ENCODE measurements at regions not wholly inside any gene's neighbourhood (a gene's known extent, or its start where the extent isn't known, plus 50 kb on each side); places are given as distances from the start of the nearest gene placed in this dataset.
A peak's percentile ranks its signal among the peaks of the same experiment; 100 is the strongest.
"Not testable (repeated sequence)": the region's sequence is repeated elsewhere in the genome, so short reads cannot be mapped to it uniquely, and the experiment has no call there.

- DNase-seq; H3K27me3 Mint-ChIP-seq (ENCODE audit: unreplicated experiment); H3K9me3 Mint-ChIP-seq (ENCODE audit: low read depth, unreplicated experiment); CTCF ChIA-PET; H3K4me3 Mint-ChIP-seq (ENCODE audit: low read depth, unreplicated experiment); BruUV-seq (replicated peaks); intact Hi-C loops (cut with micrococcal nuclease; ENCODE audit: unreplicated experiment); H3K27ac Mint-ChIP-seq (ENCODE audit: unreplicated experiment): not testable (repeated sequence)
- Mint-ChIP-seq H3K4me1 (ENCODE audit: low read depth, unreplicated experiment) (peaks cover 47% of the 10 kb centered on the region), H3K36me3 (ENCODE audit: insufficient read depth, unreplicated experiment) (peaks cover 43% of the 10 kb centered on the region)
These were observed 142.0 kb upstream of the ZNF469 start for GRCh38 chr16:88240776-88241175.

GRCh38 chr16:88241404-88242311 is 141.1 kb upstream of the ZNF469 start:
- peaks cover 34% of the 10 kb centered on the region for H3K36me3 Mint-ChIP-seq (ENCODE audit: insufficient read depth, unreplicated experiment)
- DNase-seq; H3K9me3 Mint-ChIP-seq (ENCODE audit: low read depth, unreplicated experiment); CTCF ChIA-PET; H3K4me3 Mint-ChIP-seq (ENCODE audit: low read depth, unreplicated experiment); BruUV-seq (replicated peaks); H3K27me3 Mint-ChIP-seq (ENCODE audit: unreplicated experiment); intact Hi-C loops (cut with micrococcal nuclease; ENCODE audit: unreplicated experiment): not testable (repeated sequence)
- peaks cover 43% of the 10 kb centered on the region for H3K4me1 Mint-ChIP-seq (ENCODE audit: low read depth, unreplicated experiment)
- H3K27ac Mint-ChIP-seq (ENCODE audit: unreplicated experiment): peak overlapping the region; percentile 58

- H3K9me3 Mint-ChIP-seq (ENCODE audit: low read depth, unreplicated experiment); intact Hi-C loops (cut with micrococcal nuclease; ENCODE audit: unreplicated experiment); DNase-seq; CTCF ChIA-PET; BruUV-seq (replicated peaks); H3K27me3 Mint-ChIP-seq (ENCODE audit: unreplicated experiment); H3K4me3 Mint-ChIP-seq (ENCODE audit: low read depth, unreplicated experiment): not testable (repeated sequence)
- Mint-ChIP-seq H3K36me3 (ENCODE audit: insufficient read depth, unreplicated experiment) (peaks cover 33% of the 10 kb centered on the region), H3K27ac (ENCODE audit: unreplicated experiment) (peak overlapping the region; percentile 58), H3K4me1 (ENCODE audit: low read depth, unreplicated experiment) (peaks cover 41% of the 10 kb centered on the region)
These were observed 140.2 kb upstream of the ZNF469 start for GRCh38 chr16:88242312-88243295.

GRCh38 chr16:88243921-88244320 is 138.8 kb upstream of the ZNF469 start:
- intact Hi-C loops (cut with micrococcal nuclease; ENCODE audit: unreplicated experiment); H3K9me3 Mint-ChIP-seq (ENCODE audit: low read depth, unreplicated experiment); BruUV-seq (replicated peaks); H3K27me3 Mint-ChIP-seq (ENCODE audit: unreplicated experiment); DNase-seq; CTCF ChIA-PET; H3K4me3 Mint-ChIP-seq (ENCODE audit: low read depth, unreplicated experiment): not testable (repeated sequence)
- H3K27ac Mint-ChIP-seq (ENCODE audit: unreplicated experiment): peak overlapping the region; percentile 27
- H3K36me3 Mint-ChIP-seq (ENCODE audit: insufficient read depth, unreplicated experiment): peaks cover 22% of the 10 kb centered on the region
- peaks cover 30% of the 10 kb centered on the region for H3K4me1 Mint-ChIP-seq (ENCODE audit: low read depth, unreplicated experiment)

- H3K27me3 Mint-ChIP-seq (ENCODE audit: unreplicated experiment); DNase-seq; H3K4me3 Mint-ChIP-seq (ENCODE audit: low read depth, unreplicated experiment); H3K9me3 Mint-ChIP-seq (ENCODE audit: low read depth, unreplicated experiment); intact Hi-C loops (cut with micrococcal nuclease; ENCODE audit: unreplicated experiment); CTCF ChIA-PET; BruUV-seq (replicated peaks): not testable (repeated sequence)
- H3K27ac Mint-ChIP-seq (ENCODE audit: unreplicated experiment): peak overlapping the region; percentile 28
- H3K4me1 Mint-ChIP-seq (ENCODE audit: low read depth, unreplicated experiment): peaks cover 22% of the 10 kb centered on the region
- peaks cover 21% of the 10 kb centered on the region for H3K36me3 Mint-ChIP-seq (ENCODE audit: insufficient read depth, unreplicated experiment)
These were observed 137.3 kb upstream of the ZNF469 start for GRCh38 chr16:88245241-88246081.

GRCh38 chr16:88246955-88247582 is 135.7 kb upstream of the ZNF469 start:
- DNase-seq; H3K4me3 Mint-ChIP-seq (ENCODE audit: low read depth, unreplicated experiment); H3K9me3 Mint-ChIP-seq (ENCODE audit: low read depth, unreplicated experiment); H3K27me3 Mint-ChIP-seq (ENCODE audit: unreplicated experiment); intact Hi-C loops (cut with micrococcal nuclease; ENCODE audit: unreplicated experiment); BruUV-seq (replicated peaks); H3K27ac Mint-ChIP-seq (ENCODE audit: unreplicated experiment); CTCF ChIA-PET: not testable (repeated sequence)
- Mint-ChIP-seq H3K36me3 (ENCODE audit: insufficient read depth, unreplicated experiment) (peaks cover 25% of the 10 kb centered on the region), H3K4me1 (ENCODE audit: low read depth, unreplicated experiment) (peaks cover 12% of the 10 kb centered on the region)

- not testable (repeated sequence) for BruUV-seq (replicated peaks); H3K4me1 Mint-ChIP-seq (ENCODE audit: low read depth, unreplicated experiment)
These were observed 135.2 kb upstream of the ZNF469 start for GRCh38 chr16:88247583-88247966.

GRCh38 chr16:88248761-88249160 is 134.0 kb upstream of the ZNF469 start:
- intact Hi-C loops (cut with micrococcal nuclease; ENCODE audit: unreplicated experiment); H3K4me1 Mint-ChIP-seq (ENCODE audit: low read depth, unreplicated experiment); H3K4me3 Mint-ChIP-seq (ENCODE audit: low read depth, unreplicated experiment); H3K27ac Mint-ChIP-seq (ENCODE audit: unreplicated experiment); BruUV-seq (replicated peaks); H3K27me3 Mint-ChIP-seq (ENCODE audit: unreplicated experiment); DNase-seq; H3K9me3 Mint-ChIP-seq (ENCODE audit: low read depth, unreplicated experiment): not testable (repeated sequence)
- H3K36me3 Mint-ChIP-seq (ENCODE audit: insufficient read depth, unreplicated experiment): peaks cover 19% of the 10 kb centered on the region
- CTCF ChIA-PET: interaction anchor here (0.7 kb wide), 2 partner anchors 108 to 331 kb away, joined by 6 to 7 read pairs; no protein-coding TSS in a partner anchor

More at GRCh38 chr16:88247583-88247966, 135.2 kb upstream of the ZNF469 start:
- CTCF ChIA-PET; H3K4me3 Mint-ChIP-seq (ENCODE audit: low read depth, unreplicated experiment); H3K27ac Mint-ChIP-seq (ENCODE audit: unreplicated experiment); intact Hi-C loops (cut with micrococcal nuclease; ENCODE audit: unreplicated experiment); DNase-seq; H3K27me3 Mint-ChIP-seq (ENCODE audit: unreplicated experiment); H3K9me3 Mint-ChIP-seq (ENCODE audit: low read depth, unreplicated experiment): not testable (repeated sequence)
- peaks cover 25% of the 10 kb centered on the region for H3K36me3 Mint-ChIP-seq (ENCODE audit: insufficient read depth, unreplicated experiment)

GRCh38 chr16:88250381-88250780 is 132.4 kb upstream of the ZNF469 start:
- DNase-seq; H3K9me3 Mint-ChIP-seq (ENCODE audit: low read depth, unreplicated experiment); H3K27me3 Mint-ChIP-seq (ENCODE audit: unreplicated experiment); H3K4me1 Mint-ChIP-seq (ENCODE audit: low read depth, unreplicated experiment); CTCF ChIA-PET; H3K36me3 Mint-ChIP-seq (ENCODE audit: insufficient read depth, unreplicated experiment); BruUV-seq (replicated peaks); H3K27ac Mint-ChIP-seq (ENCODE audit: unreplicated experiment); H3K4me3 Mint-ChIP-seq (ENCODE audit: low read depth, unreplicated experiment); intact Hi-C loops (cut with micrococcal nuclease; ENCODE audit: unreplicated experiment): not testable (repeated sequence)
